Tibial nerve (tissue), 4 donors: ENCODE measurements at regions not wholly inside any gene's neighbourhood (a gene's known extent, or its start where the extent isn't known, plus 50 kb on each side); places are given as distances from the start of the nearest gene placed in this dataset.

ENCODE experiments used
- DNase-seq, 2 donors: peaks; one replicate each; pipeline ENCODE4 v3.0.0-alpha.2; 2019; ENCODE audit warnings: low spot score in 2 of 2
- H3K27ac ChIP-seq, 4 donors: fragments of 200-600 bp; sonication (generic) in 3 of 4; one replicate each; pipeline ENCODE4 v1.5.1; 2017 to 2019; ENCODE audit warnings: mild to moderate bottlenecking in 1 of 4
- H3K27me3 ChIP-seq, 2 donors: fragments of 200-600 bp; sonication (generic) in 1 of 2; one replicate each; pipeline versions ENCODE4 v1.5.1 to v1.6.0; 2017 to 2019
- H3K36me3 ChIP-seq, 3 donors: fragments of 200-600 bp; sonication (generic); one replicate each; pipeline ENCODE4 v1.5.1; 2018 to 2019
- H3K4me1 ChIP-seq, 4 donors: fragments of 200-600 bp; sonication (generic) in 3 of 4; one replicate each; pipeline ENCODE4 v1.5.1; 2017 to 2019
- H3K4me3 ChIP-seq, 4 donors: fragments of 200-600 bp; sonication (generic) in 3 of 4; one replicate each; pipeline ENCODE4 v1.5.1; 2017 to 2019; ENCODE audit warnings: mild to moderate bottlenecking in 1 of 4, moderate library complexity in 1 of 4
- H3K9me3 ChIP-seq, 4 donors: fragments of 200-600 bp; sonication (generic) in 3 of 4; one replicate each; pipeline ENCODE4 v1.5.1; 2017 to 2019
- CTCF ChIP-seq, 5 experiments: fragments of 200-600 bp in 3 of 5; fragments of 450-650 bp in 2 of 5; sonication (generic) in 3 of 5; IDR thresholded peaks; one replicate each; pipeline ENCODE4 v1.5.1; 2016 to 2019; ENCODE audit warnings: antibody characterized with exemption in 5 of 5, mild to moderate bottlenecking in 3 of 5, moderate library complexity in 2 of 5
- EP300 ChIP-seq, 2 donors: sonication (generic); formaldehyde crosslinking; IDR thresholded peaks; one replicate each; pipeline ENCODE4 v1.6.1; 2017; ENCODE audit warnings: antibody characterized with exemption in 2 of 2, mild to moderate bottlenecking in 1 of 2
- POLR2A ChIP-seq, 2 donors: fragments of 450-650 bp; IDR thresholded peaks; one replicate each; pipeline ENCODE4 v1.6.1; 2017; ENCODE audit warnings: antibody characterized with exemption in 2 of 2, mild to moderate bottlenecking in 2 of 2, moderate library complexity in 2 of 2
- WGBS, 2 donors: methylation state at CpG; one replicate each; pipeline ENCODE4 v1.1.5; 2018; 5-methylcytosine and 5-hydroxymethylcytosine counted together

- Histone ChIP-seq H3K4me3 (no peak overlapping the region), H3K9me3 (no peaks in the 10 kb centered on the region), H3K4me1 (peaks cover 0 to 3% (median 0%) of the 10 kb centered on the region in 4 donors), H3K27ac (peak overlapping the region in 1 of 4 donors; percentile 63), H3K27me3 (no peaks in the 10 kb centered on the region), H3K36me3 (no peaks in the 10 kb centered on the region)
- WGBS, 2 donors, result 83 to 85% methylated on average over 6 of the region's 6 CpGs
- TF ChIP-seq EP300 (IDR thresholded peaks at IDR 0.05) (no peak), CTCF (IDR thresholded peaks at IDR 0.05) (no peak), POLR2A (IDR thresholded peaks at IDR 0.05) (no peak)
- DNase-seq, result no peak
These were observed 164.7 kb upstream of the SLIT2 start for GRCh38 chr4:20086799-20087521.

GRCh38 chr4:20086067-20086798, 165.5 kb upstream of the SLIT2 start:
- 47 to 49% methylated on average over 6 of the region's 6 CpGs for WGBS, 2 donors
- Histone ChIP-seq H3K36me3 (no peaks in the 10 kb centered on the region), H3K4me1 (peaks cover 0 to 3% (median 0%) of the 10 kb centered on the region in 4 donors), H3K9me3 (no peaks in the 10 kb centered on the region), H3K27me3 (no peaks in the 10 kb centered on the region), H3K4me3 (no peak overlapping the region), H3K27ac (peak overlapping the region in 1 of 4 donors; percentile 63)
- DNase-seq, result no peak
- TF ChIP-seq EP300 (IDR thresholded peaks at IDR 0.05) (peak in 1 of 2 donors; percentile 45), POLR2A (IDR thresholded peaks at IDR 0.05) (no peak), CTCF (IDR thresholded peaks at IDR 0.05) (no peak)

GRCh38 chr4:20085653-20086052, 166.1 kb upstream of the SLIT2 start:
- Histone ChIP-seq H3K36me3 (no peaks in the 10 kb centered on the region), H3K4me1 (peaks cover 0 to 3% (median 0%) of the 10 kb centered on the region in 4 donors), H3K27ac (peak overlapping the region in 2 of 4 donors; percentile 22 to 24), H3K4me3 (no peak overlapping the region), H3K27me3 (no peaks in the 10 kb centered on the region), H3K9me3 (no peaks in the 10 kb centered on the region)
- TF ChIP-seq POLR2A (IDR thresholded peaks at IDR 0.05) (no peak), CTCF (IDR thresholded peaks at IDR 0.05) (no peak), EP300 (IDR thresholded peaks at IDR 0.05) (no peak)
- 70 to 77% methylated on average over 1 of the region's 1 CpG for WGBS, 2 donors
- no peak for DNase-seq

GRCh38 chr4:20085156-20085555, 166.5 kb upstream of the SLIT2 start:
- H3K27ac ChIP-seq, result no peak overlapping the region
- H3K27me3 ChIP-seq, result no peaks in the 10 kb centered on the region
- H3K4me3 ChIP-seq, result no peak overlapping the region
- WGBS, 2 donors, result 85 to 94% methylated on average over 3 of the region's 3 CpGs
- no peaks in the 10 kb centered on the region for H3K36me3 ChIP-seq
- peaks cover 0 to 3% (median 0%) of the 10 kb centered on the region in 4 donors for H3K4me1 ChIP-seq
- DNase-seq, result no peak
- H3K9me3 ChIP-seq, result no peaks in the 10 kb centered on the region
- TF ChIP-seq CTCF (IDR thresholded peaks at IDR 0.05) (no peak), EP300 (IDR thresholded peaks at IDR 0.05) (no peak), POLR2A (IDR thresholded peaks at IDR 0.05) (no peak)

- no peaks in the 10 kb centered on the region for H3K36me3 ChIP-seq
- no peaks in the 10 kb centered on the region for H3K27me3 ChIP-seq
- H3K4me3 ChIP-seq, result no peak overlapping the region
- no peaks in the 10 kb centered on the region for H3K9me3 ChIP-seq
- DNase-seq, result no peak
- no peak overlapping the region for H3K27ac ChIP-seq
- H3K4me1 ChIP-seq, result peaks cover 0 to 3% (median 0%) of the 10 kb centered on the region in 4 donors
- TF ChIP-seq EP300 (IDR thresholded peaks at IDR 0.05) (no peak), CTCF (IDR thresholded peaks at IDR 0.05) (no peak), POLR2A (IDR thresholded peaks at IDR 0.05) (no peak)
These were observed 167.2 kb upstream of the SLIT2 start for GRCh38 chr4:20084488-20084887.
